ENCODE measurements at regions not wholly inside any gene's neighbourhood (a gene's known extent, or its start where the extent isn't known, plus 50 kb on each side); places are given as distances from the start of the nearest gene placed in this dataset.

DNA sequence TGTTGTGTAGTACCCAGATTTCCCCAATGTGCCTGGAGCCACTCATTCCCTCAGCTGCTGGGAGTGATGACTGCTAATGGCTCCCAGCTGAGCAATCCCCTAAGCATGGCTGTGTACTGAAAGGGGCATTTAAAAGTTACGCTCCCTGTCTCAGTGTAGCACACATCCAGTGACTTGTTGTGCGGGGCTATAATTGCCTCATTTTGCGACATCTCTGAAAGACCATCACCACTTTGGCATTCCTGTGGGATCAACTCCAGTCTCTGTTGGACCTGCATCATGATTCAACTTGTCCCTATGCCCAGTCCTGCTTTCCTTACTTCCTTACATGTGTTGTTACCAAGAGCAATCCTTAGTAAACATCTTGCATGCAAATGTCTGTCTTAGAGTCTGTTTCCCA lies 201.2 kb upstream of the MPDZ start:
- TF ChIP-seq RAD21 (conservative IDR thresholded peaks at IDR 0.05 in 1 of 2, IDR thresholded peaks at IDR 0.05 in 1 of 2) (no peak), MYC (IDR thresholded peaks at IDR 0.05; ENCODE audit: borderline replicate concordance, low read length) (no peak), JUN (IDR thresholded peaks at IDR 0.05) (no peak), CEBPB (IDR thresholded peaks at IDR 0.05) (no peak)
- TF ChIP-seq, protein P1, sequence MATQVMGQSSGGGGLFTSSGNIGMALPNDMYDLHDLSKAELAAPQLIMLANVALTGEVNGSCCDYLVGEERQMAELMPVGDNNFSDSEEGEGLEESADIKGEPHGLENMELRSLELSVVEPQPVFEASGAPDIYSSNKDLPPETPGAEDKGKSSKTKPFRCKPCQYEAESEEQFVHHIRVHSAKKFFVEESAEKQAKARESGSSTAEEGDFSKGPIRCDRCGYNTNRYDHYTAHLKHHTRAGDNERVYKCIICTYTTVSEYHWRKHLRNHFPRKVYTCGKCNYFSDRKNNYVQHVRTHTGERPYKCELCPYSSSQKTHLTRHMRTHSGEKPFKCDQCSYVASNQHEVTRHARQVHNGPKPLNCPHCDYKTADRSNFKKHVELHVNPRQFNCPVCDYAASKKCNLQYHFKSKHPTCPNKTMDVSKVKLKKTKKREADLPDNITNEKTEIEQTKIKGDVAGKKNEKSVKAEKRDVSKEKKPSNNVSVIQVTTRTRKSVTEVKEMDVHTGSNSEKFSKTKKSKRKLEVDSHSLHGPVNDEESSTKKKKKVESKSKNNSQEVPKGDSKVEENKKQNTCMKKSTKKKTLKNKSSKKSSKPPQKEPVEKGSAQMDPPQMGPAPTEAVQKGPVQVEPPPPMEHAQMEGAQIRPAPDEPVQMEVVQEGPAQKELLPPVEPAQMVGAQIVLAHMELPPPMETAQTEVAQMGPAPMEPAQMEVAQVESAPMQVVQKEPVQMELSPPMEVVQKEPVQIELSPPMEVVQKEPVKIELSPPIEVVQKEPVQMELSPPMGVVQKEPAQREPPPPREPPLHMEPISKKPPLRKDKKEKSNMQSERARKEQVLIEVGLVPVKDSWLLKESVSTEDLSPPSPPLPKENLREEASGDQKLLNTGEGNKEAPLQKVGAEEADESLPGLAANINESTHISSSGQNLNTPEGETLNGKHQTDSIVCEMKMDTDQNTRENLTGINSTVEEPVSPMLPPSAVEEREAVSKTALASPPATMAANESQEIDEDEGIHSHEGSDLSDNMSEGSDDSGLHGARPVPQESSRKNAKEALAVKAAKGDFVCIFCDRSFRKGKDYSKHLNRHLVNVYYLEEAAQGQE (IDR thresholded peaks at IDR 0.05), result no peak
- TF ChIP-seq, protein P2, sequence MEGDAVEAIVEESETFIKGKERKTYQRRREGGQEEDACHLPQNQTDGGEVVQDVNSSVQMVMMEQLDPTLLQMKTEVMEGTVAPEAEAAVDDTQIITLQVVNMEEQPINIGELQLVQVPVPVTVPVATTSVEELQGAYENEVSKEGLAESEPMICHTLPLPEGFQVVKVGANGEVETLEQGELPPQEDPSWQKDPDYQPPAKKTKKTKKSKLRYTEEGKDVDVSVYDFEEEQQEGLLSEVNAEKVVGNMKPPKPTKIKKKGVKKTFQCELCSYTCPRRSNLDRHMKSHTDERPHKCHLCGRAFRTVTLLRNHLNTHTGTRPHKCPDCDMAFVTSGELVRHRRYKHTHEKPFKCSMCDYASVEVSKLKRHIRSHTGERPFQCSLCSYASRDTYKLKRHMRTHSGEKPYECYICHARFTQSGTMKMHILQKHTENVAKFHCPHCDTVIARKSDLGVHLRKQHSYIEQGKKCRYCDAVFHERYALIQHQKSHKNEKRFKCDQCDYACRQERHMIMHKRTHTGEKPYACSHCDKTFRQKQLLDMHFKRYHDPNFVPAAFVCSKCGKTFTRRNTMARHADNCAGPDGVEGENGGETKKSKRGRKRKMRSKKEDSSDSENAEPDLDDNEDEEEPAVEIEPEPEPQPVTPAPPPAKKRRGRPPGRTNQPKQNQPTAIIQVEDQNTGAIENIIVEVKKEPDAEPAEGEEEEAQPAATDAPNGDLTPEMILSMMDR (IDR thresholded peaks at IDR 0.05), result no peak

All from A549 (cell line).